K562 (cell line): ENCODE measurements at regions not wholly inside any gene's neighbourhood (a gene's known extent, or its start where the extent isn't known, plus 50 kb on each side); places are given as distances from the start of the nearest gene placed in this dataset.

Experiments
- ATAC-seq: fragments of 200-7000 bp; cut with Tn5 transposase; 3 replicates; pipeline ENCODE4 v1.9.1; 2020; ENCODE audit warnings: moderate library complexity
- BruUV-seq: library from RNA; stranded (reverse); fragments of 400-500 nt; replicated peaks from 2 replicates; lab custom pipeline; 2021; lab: Mats Ljungman, UMichigan
- CTCF ChIA-PET: fragments of 300-600 bp; formaldehyde crosslinking; extraction: SDS; loops from one replicate; lab custom pipeline; 2021; ENCODE audit warnings: low intra/inter-chr PET ratio; lab: Yijun Ruan, JAX
- POLR2A ChIA-PET: fragments of 300-600, 350-650 bp; sonication (Branson Sonifier 250); formaldehyde crosslinking; extraction: SDS; loops from one replicate; lab custom pipeline; 2021; ENCODE audit warnings: antibody characterized with exemption, inconsistent platforms; lab: Yijun Ruan, JAX
- DNase-seq, 4 experiments: peaks; one replicate each; pipeline versions ENCODE4 v3.0.0 to v3.0.0-alpha.2; 2011 to 2018; ENCODE audit warnings: low spot score in 3 of 4, mixed read lengths in 3 of 4; ENCODE audit errors: extremely low read depth in 1 of 4
- FAIRE-seq: peaks from 2 replicates; lab custom pipeline; 2011; peaks lifted over from hg19 to GRCh38; lab: Jason Lieb, UNC
- H2AFZ ChIP-seq: 2 replicates; pipeline ENCODE4 v1.6.0; 2011; ENCODE audit warnings: low read depth, low read length, control low read depth, inconsistent platforms
- H3K27ac ChIP-seq: fragments of 200-600 bp; 3 replicates; pipeline ENCODE4 v1.8.0; 2011; ENCODE audit warnings: low read depth, mild to moderate bottlenecking, control low read depth, inconsistent platforms, low read length, moderate library complexity, mixed read lengths; ENCODE audit errors: extremely low read depth
- H3K27me3 ChIP-seq, 2 experiments: fragments of 300-600 bp in 1 of 2; 2 replicates in 1 of 2; 3 replicates in 1 of 2; pipeline versions ENCODE4 v1.6.0 to v1.8.0; 2011; ENCODE audit warnings: inconsistent platforms in 2 of 2, low read length in 2 of 2, mild to moderate bottlenecking in 1 of 2, mixed read lengths in 1 of 2, moderate library complexity in 1 of 2; ENCODE audit not compliant: control insufficient read depth in 2 of 2, insufficient read depth in 2 of 2
- H3K36me3 ChIP-seq: fragments of 300-600 bp; 3 replicates; pipeline ENCODE4 v1.8.0; 2011; ENCODE audit warnings: mild to moderate bottlenecking, low read length, inconsistent platforms; ENCODE audit not compliant: control insufficient read depth, insufficient read depth
- H3K4me1 ChIP-seq, 2 experiments: fragments of 200-600 bp in 1 of 2; replicated peaks in 1 of 2; 2 replicates in 1 of 2; 3 replicates in 1 of 2; pipeline versions ENCODE4 v1.5.1 to v1.8.0; 2011; ENCODE audit warnings: inconsistent platforms in 2 of 2, low read length in 2 of 2, mild to moderate bottlenecking in 1 of 2, mixed read lengths in 1 of 2, moderate library complexity in 1 of 2; ENCODE audit not compliant: control insufficient read depth in 2 of 2, insufficient read depth in 2 of 2
- H3K4me2 ChIP-seq: 2 replicates; pipeline ENCODE4 v1.6.1; 2011; ENCODE audit warnings: low read length, control low read depth, inconsistent platforms, mixed read lengths; ENCODE audit not compliant: insufficient read depth
- H3K4me3 ChIP-seq: fragments of 200-600 bp; sonication (generic), shearing (Covaris generic); 2 replicates; pipeline ENCODE4 v1.5.1; 2016; ENCODE audit warnings: control low read depth, inconsistent platforms
- H3K79me2 ChIP-seq: fragments of 200-600 bp; 3 replicates; pipeline ENCODE4 v1.8.0; 2011; ENCODE audit warnings: low read length, inconsistent platforms; ENCODE audit not compliant: control insufficient read depth, insufficient read depth
- H3K9ac ChIP-seq, 2 experiments: 2 replicates each; pipeline versions ENCODE4 v1.6.0 to v1.6.1; 2011; ENCODE audit warnings: low read depth in 2 of 2, low read length in 2 of 2, control low read depth in 1 of 2, inconsistent platforms in 1 of 2, mild to moderate bottlenecking in 1 of 2, mixed read lengths in 1 of 2; ENCODE audit not compliant: insufficient read depth in 1 of 2
- H3K9me1 ChIP-seq: one replicate; pipeline ENCODE4 v1.6.0; 2011; ENCODE audit warnings: inconsistent platforms, mild to moderate bottlenecking, low read length, moderate library complexity; ENCODE audit not compliant: control insufficient read depth, insufficient read depth
- H3K9me3 ChIP-seq: replicated peaks from 2 replicates; pipeline ENCODE4 v1.5.1; 2011; ENCODE audit warnings: low read depth, low read length, inconsistent platforms; ENCODE audit not compliant: control insufficient read depth, insufficient read depth
- H4K20me1 ChIP-seq: replicated peaks from 2 replicates; pipeline ENCODE4 v1.6.1; 2011; ENCODE audit warnings: low read length, inconsistent platforms, mixed read lengths; ENCODE audit not compliant: control insufficient read depth, insufficient read depth
- KDM1A ChIP-seq, 2 experiments: fragments of 450-650 bp; IDR thresholded peaks; 2 replicates each; pipeline ENCODE4 v1.6.1; 2016; ENCODE audit warnings: mild to moderate bottlenecking in 2 of 2
- MAZ ChIP-seq, 2 experiments: fragments of 450-650 bp in 1 of 2; sonication (generic) in 1 of 2; formaldehyde crosslinking; IDR thresholded peaks in 1 of 2; conservative IDR thresholded peaks in 1 of 2; 2 replicates each; pipeline versions ENCODE4 v1.4.0 to v1.5.0; 2020; ENCODE audit warnings: mild to moderate bottlenecking in 1 of 2, missing genetic modification reagents in 1 of 2
- SIN3A ChIP-seq, 2 experiments: fragments of 150-350 bp in 1 of 2; IDR thresholded peaks; 2 replicates each; pipeline ENCODE4 v1.6.1; 2011 to 2016; ENCODE audit warnings: borderline replicate concordance in 2 of 2, low read depth in 2 of 2, low read length in 2 of 2, mild to moderate bottlenecking in 2 of 2, moderate library complexity in 2 of 2; ENCODE audit not compliant: control insufficient read depth in 1 of 2
- STAT5B ChIP-seq: fragments of 250-450 bp; sonication (Bioruptor Pico); IDR thresholded peaks from 2 replicates; pipeline ENCODE4 v1.8.0; 2021; ENCODE audit warnings: mild to moderate bottlenecking, inconsistent platforms
- ZBTB8A ChIP-seq: fragments of 450-650 bp; IDR thresholded peaks from 2 replicates; pipeline ENCODE4 v1.6.1; 2018; ENCODE audit warnings: mild to moderate bottlenecking, moderate library complexity; ENCODE audit not compliant: partially characterized antibody
- ZNF347 ChIP-seq: fragments of 450-650 bp; formaldehyde crosslinking; IDR thresholded peaks from 2 replicates; pipeline ENCODE4 v1.4.0; 2020; ENCODE audit warnings: low read depth, mild to moderate bottlenecking, moderate library complexity
- ZNF398 ChIP-seq: fragments of 250-450 bp; sonication (Bioruptor Pico); IDR thresholded peaks from 2 replicates; pipeline ENCODE4 v1.8.0; 2021; ENCODE audit warnings: moderate library complexity, mild to moderate bottlenecking, inconsistent platforms
- ZNF766 ChIP-seq: fragments of 200-800 bp; sonication (Bioruptor generic); conservative IDR thresholded peaks from 2 replicates; pipeline ENCODE4 v1.6.1; 2016; ENCODE audit warnings: missing genetic modification characterization, missing compliant biosample characterization
- WGBS: fragments of 100-300 bp; shearing (Covaris generic); methylation state at CpG from one replicate; pipeline ENCODE4 v1.1.6; 2016; ENCODE audit warnings: low coverage, mixed read lengths; ENCODE audit not compliant: insufficient coverage; ENCODE audit errors: missing lambda C conversion rate; 5-methylcytosine and 5-hydroxymethylcytosine counted together
- in situ Hi-C: fragments of 300-500 bp; cut with MboI; formaldehyde crosslinking; loops from 4 replicates; pipeline ENCODE4 v1.15.0; 2018; ENCODE audit warnings: inconsistent platforms, mixed read lengths
- intact Hi-C: fragments of 100-400 bp; cut with micrococcal nuclease; formaldehyde crosslinking; loops from 2 replicates; pipeline ENCODE4 v1.14.2; 2022
- TF ChIP-seq, protein P1 (sequence below): IDR thresholded peaks from 2 replicates; pipeline ENCODE4 v1.6.1; 2016; ENCODE audit warnings: missing genetic modification characterization, missing compliant biosample characterization

DNA sequence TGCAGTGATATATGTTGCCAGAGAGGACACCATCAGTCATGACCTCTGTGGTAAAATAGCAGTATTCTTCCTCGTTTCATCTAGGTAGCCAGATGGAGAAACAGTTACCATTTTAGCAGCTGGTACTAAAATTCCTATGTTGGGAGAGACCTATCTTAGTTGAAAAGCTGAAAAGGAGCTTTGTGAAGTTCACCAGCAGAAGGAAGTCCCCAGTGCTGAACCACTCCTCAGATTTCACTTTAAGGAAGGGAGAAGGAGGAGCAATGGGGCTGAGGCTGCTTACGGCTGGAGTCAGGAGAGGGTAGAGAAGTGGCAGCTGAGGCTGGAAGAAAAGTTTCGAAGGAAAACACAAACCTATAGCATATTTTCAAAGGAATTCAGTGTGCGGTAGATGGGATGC is 103.7 kb downstream of the ATXN3L start (continued):
- TF ChIP-seq ZNF398: no peak
- TF ChIP-seq ZNF766: no peak

GRCh38 chrX:13215729-13216128 is 104.1 kb downstream of the ATXN3L start:
- no TSS peak for BruUV-seq
- ChIA-PET CTCF (no interaction called here), POLR2A (no interaction called here)
- Histone ChIP-seq H3K79me2 (no peaks in the 10 kb centered on the region), H4K20me1 (no peaks in the 10 kb centered on the region), H3K4me2 (no peak overlapping the region), H3K27me3 (no peaks in the 10 kb centered on the region), H3K4me3 (no peak overlapping the region), H3K9me1 (no peaks in the 10 kb centered on the region), H3K9ac (no peak overlapping the region), H3K9me3 (no peaks in the 10 kb centered on the region), H3K4me1 (no peaks in the 10 kb centered on the region), H3K36me3 (no peaks in the 10 kb centered on the region), H2AFZ (no peak overlapping the region), H3K27ac (no peak overlapping the region)
- no peak for ATAC-seq
- intact Hi-C loops: no loop called here
- in situ Hi-C loops: no loop called here
- no peak for DNase-seq
- 54% methylated on average over 4 of the region's 4 CpGs for WGBS
- FAIRE-seq: no peak
- no peak for TF ChIP-seq STAT5B
- TF ChIP-seq, protein P1, sequence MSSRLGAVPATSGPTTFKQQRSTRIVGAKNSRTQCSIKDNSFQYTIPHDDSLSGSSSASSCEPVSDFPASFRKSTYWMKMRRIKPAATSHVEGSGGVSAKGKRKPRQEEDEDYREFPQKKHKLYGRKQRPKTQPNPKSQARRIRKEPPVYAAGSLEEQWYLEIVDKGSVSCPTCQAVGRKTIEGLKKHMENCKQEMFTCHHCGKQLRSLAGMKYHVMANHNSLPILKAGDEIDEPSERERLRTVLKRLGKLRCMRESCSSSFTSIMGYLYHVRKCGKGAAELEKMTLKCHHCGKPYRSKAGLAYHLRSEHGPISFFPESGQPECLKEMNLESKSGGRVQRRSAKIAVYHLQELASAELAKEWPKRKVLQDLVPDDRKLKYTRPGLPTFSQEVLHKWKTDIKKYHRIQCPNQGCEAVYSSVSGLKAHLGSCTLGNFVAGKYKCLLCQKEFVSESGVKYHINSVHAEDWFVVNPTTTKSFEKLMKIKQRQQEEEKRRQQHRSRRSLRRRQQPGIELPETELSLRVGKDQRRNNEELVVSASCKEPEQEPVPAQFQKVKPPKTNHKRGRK (tag): no peak
- TF ChIP-seq ZNF347 (CRISPR knock-in tag): no peak
- TF ChIP-seq ZBTB8A: no peak
- TF ChIP-seq MAZ (CRISPR knock-in tag; conservative IDR thresholded peaks at IDR 0.05 in 1 of 2, IDR thresholded peaks at IDR 0.05 in 1 of 2): no peak
- no peak for TF ChIP-seq SIN3A (IDR thresholded peaks at IDR 0.05; ENCODE audit: borderline replicate concordance in 2 of 2, control insufficient read depth in 1 of 2, low read depth in 2 of 2, low read length in 2 of 2)
- TF ChIP-seq KDM1A (IDR thresholded peaks at IDR 0.05): no peak
